ENCODE measurements at regions not wholly inside any gene's neighbourhood (a gene's known extent, or its start where the extent isn't known, plus 50 kb on each side); places are given as distances from the start of the nearest gene placed in this dataset.

DNA sequence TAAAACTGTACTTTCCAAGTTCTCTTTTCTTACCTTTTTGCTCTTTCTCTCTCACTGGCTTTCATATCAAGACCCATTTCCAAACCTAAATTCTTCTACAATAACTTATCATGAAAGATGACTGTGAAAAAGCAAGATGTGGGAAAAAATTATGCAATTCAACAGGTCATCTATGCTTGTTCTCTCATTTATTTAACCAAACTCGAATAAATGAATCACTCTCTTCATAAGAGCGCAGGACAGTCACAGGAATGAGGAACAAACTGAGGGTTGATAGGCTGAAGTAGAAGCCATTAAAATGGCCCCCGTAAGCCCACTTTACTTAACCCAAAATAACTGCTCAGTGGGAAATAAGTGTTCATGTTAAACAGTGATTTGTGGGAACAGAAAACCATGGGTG lies 1289.7 kb upstream of the SORCS1 start:
- Mint-ChIP-seq H3K27me3 (no peaks in the 10 kb centered on the region), H3K27ac (no peak overlapping the region), H3K4me3 (no peak overlapping the region), H3K9me3 (peaks cover 17% of the 10 kb centered on the region), H3K4me1 (no peaks in the 10 kb centered on the region), H3K36me3 (ENCODE audit: low read depth) (no peaks in the 10 kb centered on the region)
- DNase-seq, result no peak
- ChIA-PET POLR2A (no interaction called here), CTCF (no interaction called here)

GRCh38 chr10:108453166-108453565 lies 1288.7 kb upstream of the SORCS1 start:
- POLR2A ChIA-PET, result no interaction called here
- no peak for DNase-seq
- Mint-ChIP-seq H3K27me3 (no peaks in the 10 kb centered on the region), H3K4me1 (no peaks in the 10 kb centered on the region), H3K4me3 (no peak overlapping the region), H3K27ac (no peak overlapping the region), H3K9me3 (peaks cover 15% of the 10 kb centered on the region), H3K36me3 (ENCODE audit: low read depth) (no peaks in the 10 kb centered on the region)
- CTCF ChIA-PET, result no interaction called here

DNA sequence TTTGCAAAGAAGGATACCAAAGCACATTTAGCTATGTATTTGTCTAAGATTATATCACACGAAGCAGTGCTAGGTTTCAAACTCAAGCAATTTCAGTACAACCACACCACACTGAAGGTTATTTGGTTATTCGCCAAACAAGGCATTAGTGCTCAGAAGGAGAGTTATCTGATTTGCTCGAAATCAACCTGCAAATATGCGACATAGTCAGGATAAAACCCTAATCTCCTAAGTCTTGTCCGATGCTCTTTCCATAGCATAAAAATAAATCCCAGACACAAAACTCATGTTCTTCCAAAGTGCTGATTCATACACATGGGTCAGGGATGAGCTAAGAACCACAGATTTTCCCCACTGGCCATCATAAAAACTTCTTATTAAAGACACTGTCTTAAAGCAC lies 1288.0 kb upstream of the SORCS1 start:
- Mint-ChIP-seq H3K36me3 (ENCODE audit: low read depth) (no peaks in the 10 kb centered on the region), H3K4me1 (no peaks in the 10 kb centered on the region), H3K9me3 (peaks cover 15% of the 10 kb centered on the region), H3K4me3 (no peak overlapping the region), H3K27ac (no peak overlapping the region), H3K27me3 (no peaks in the 10 kb centered on the region)
- no peak for DNase-seq
- POLR2A ChIA-PET, result no interaction called here
- CTCF ChIA-PET, result no interaction called here

DNA sequence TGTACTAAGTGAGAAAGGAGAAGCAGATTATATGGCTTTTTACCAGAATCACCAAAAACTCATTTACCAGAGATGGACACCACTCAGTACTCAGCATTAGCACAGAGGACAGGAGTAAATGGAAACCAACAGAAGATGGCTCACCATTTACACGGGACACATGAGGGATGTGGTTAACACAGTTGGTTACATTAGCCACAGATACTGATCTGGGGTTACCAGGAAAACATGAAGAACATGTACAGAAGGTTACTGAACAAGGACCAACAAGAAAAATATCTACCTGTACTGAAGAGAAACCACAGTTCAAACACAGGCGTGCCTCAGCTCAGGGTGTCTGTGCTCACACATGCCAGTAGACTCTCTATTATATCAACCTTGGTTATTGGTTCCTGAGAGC lies 1285.8 kb upstream of the SORCS1 start:
- H3K9me3 Mint-ChIP-seq, result peaks cover 6% of the 10 kb centered on the region
- H3K27ac Mint-ChIP-seq, result no peak overlapping the region
- H3K36me3 Mint-ChIP-seq (ENCODE audit: low read depth), result no peaks in the 10 kb centered on the region
- no peak overlapping the region for H3K4me3 Mint-ChIP-seq
- POLR2A ChIA-PET, result no interaction called here
- CTCF ChIA-PET, result no interaction called here
- DNase-seq, result no peak
- H3K27me3 Mint-ChIP-seq, result no peaks in the 10 kb centered on the region
- no peaks in the 10 kb centered on the region for H3K4me1 Mint-ChIP-seq

DNA sequence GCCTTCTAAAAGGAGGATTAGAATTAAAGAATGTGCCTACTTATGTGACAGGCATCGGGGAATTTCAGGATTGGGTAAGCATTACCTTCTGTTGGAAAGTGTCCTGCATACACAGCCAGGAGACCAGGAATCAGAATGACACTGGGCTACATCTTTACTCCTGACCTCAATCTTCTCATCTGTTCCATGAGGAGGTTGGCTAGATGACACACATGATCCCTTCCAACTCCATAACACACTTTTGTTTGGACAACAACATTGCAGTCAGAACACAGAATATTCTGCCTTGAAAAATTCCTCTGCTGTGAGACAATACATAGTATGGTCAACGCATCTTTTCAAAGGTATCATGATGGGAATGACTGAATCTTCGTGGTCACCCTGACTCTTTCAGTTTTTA lies 1281.2 kb upstream of the SORCS1 start:
- H3K36me3 Mint-ChIP-seq (ENCODE audit: low read depth), result no peaks in the 10 kb centered on the region
- no peaks in the 10 kb centered on the region for H3K9me3 Mint-ChIP-seq
- no peak overlapping the region for H3K27ac Mint-ChIP-seq
- ChIA-PET CTCF (no interaction called here), POLR2A (no interaction called here)
- no peak overlapping the region for H3K4me3 Mint-ChIP-seq
- H3K4me1 Mint-ChIP-seq, result no peaks in the 10 kb centered on the region
- H3K27me3 Mint-ChIP-seq, result no peaks in the 10 kb centered on the region
- no peak for DNase-seq

DNA sequence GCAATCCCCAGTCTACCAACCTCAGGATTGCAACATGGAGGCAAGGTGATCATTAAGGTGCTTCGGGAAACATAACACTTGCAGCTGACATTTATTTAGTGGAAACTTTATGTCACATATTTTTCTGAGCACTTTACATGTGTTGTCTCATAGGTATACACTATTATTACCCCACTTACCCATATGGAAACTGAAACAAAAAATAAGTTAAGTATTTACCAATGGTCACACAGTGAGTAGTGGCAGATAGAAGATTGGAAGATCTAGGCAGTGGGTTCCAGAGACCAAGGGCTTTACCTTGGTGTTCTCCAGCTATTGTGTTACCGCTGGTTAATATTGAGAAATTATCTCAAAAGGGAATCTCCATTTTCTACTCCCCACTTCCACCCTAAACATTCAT lies 1279.1 kb upstream of the SORCS1 start:
- Mint-ChIP-seq H3K36me3 (ENCODE audit: low read depth) (no peaks in the 10 kb centered on the region), H3K9me3 (peaks cover under 1% of the 10 kb centered on the region), H3K27ac (no peak overlapping the region), H3K27me3 (no peaks in the 10 kb centered on the region), H3K4me3 (no peak overlapping the region), H3K4me1 (no peaks in the 10 kb centered on the region)
- DNase-seq, result no peak
- ChIA-PET POLR2A (no interaction called here), CTCF (no interaction called here)

- POLR2A ChIA-PET, result no interaction called here
- H3K9me3 Mint-ChIP-seq, result peaks cover 4% of the 10 kb centered on the region
- no peak overlapping the region for H3K4me3 Mint-ChIP-seq
- H3K27me3 Mint-ChIP-seq, result no peaks in the 10 kb centered on the region
- DNase-seq, result no peak
- CTCF ChIA-PET, result no interaction called here
- no peaks in the 10 kb centered on the region for H3K4me1 Mint-ChIP-seq
- H3K27ac Mint-ChIP-seq, result no peak overlapping the region
- H3K36me3 Mint-ChIP-seq (ENCODE audit: low read depth), result no peaks in the 10 kb centered on the region
These were observed 1274.9 kb upstream of the SORCS1 start for GRCh38 chr10:108439397-108439796.

GRCh38 chr10:108436096-108436495 lies 1271.6 kb upstream of the SORCS1 start:
- Mint-ChIP-seq H3K27me3 (no peaks in the 10 kb centered on the region), H3K27ac (no peak overlapping the region), H3K4me3 (no peak overlapping the region), H3K36me3 (ENCODE audit: low read depth) (no peaks in the 10 kb centered on the region), H3K4me1 (no peaks in the 10 kb centered on the region), H3K9me3 (peaks cover 7% of the 10 kb centered on the region)
- CTCF ChIA-PET, result no interaction called here
- POLR2A ChIA-PET, result no interaction called here
- no peak for DNase-seq

DNA sequence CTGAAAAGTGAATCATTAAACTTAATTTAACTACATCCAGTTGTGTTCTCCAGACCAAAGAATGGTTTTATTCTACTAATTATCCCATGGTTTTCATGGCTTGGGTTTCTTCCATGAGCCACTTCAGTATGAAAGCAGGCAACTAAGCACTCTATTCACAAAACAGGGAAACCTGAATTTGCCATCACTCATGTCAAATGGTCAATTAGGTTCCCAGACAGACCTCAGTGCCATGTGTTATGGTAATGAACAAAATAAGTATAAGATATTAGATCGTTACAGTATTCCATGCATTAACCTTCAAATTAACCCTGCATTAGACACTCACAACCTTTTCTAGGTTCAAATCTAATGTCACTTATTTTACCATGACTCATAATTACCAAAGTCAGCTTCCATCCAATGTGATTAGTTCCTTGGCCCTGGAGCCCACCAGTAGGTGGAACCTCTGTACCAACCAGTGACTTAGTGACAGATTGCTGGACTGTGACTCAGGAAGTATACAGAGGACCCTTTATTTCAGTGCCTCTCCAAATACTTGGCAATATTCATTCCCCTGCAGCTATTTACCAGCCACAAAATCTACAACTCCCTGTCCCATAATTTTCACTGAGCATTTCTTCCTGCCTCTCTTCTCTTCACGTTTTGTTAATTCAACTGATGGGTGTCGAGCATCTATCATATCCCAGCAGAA lies 1270.2 kb upstream of the SORCS1 start:
- Mint-ChIP-seq H3K36me3 (ENCODE audit: low read depth) (no peaks in the 10 kb centered on the region), H3K4me3 (no peak overlapping the region), H3K27ac (no peak overlapping the region), H3K9me3 (peaks cover 7% of the 10 kb centered on the region), H3K4me1 (no peaks in the 10 kb centered on the region), H3K27me3 (no peaks in the 10 kb centered on the region)
- DNase-seq, result no peak
- ChIA-PET POLR2A (no interaction called here), CTCF (no interaction called here)

DNA sequence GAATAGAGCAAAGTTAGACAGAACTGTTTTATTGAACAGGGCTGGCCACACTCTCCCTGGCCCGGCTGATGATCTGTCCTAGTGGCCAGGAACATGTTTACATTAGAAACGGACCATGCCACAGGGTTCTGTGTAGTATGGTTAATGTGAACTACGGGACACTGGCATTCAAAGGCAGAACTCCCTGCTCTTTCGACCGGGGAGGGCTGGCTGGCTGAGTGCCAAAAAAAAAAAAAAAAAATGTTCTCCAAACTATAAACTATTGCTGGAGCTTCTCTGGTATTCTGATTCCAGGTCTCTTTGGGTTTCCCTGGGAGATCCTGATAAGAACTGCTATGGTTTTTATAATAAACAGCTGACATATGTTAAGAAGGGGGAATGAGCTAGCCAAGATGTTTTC lies 1262.6 kb upstream of the SORCS1 start:
- peaks cover 10% of the 10 kb centered on the region for H3K9me3 Mint-ChIP-seq
- no peaks in the 10 kb centered on the region for H3K4me1 Mint-ChIP-seq
- no peaks in the 10 kb centered on the region for H3K36me3 Mint-ChIP-seq (ENCODE audit: low read depth)
- CTCF ChIA-PET, result no interaction called here
- no peak for DNase-seq
- no peak overlapping the region for H3K27ac Mint-ChIP-seq
- H3K4me3 Mint-ChIP-seq, result no peak overlapping the region
- POLR2A ChIA-PET, result no interaction called here
- H3K27me3 Mint-ChIP-seq, result no peaks in the 10 kb centered on the region

- ChIA-PET POLR2A (no interaction called here), CTCF (no interaction called here)
- H3K4me1 Mint-ChIP-seq, result no peaks in the 10 kb centered on the region
- H3K27me3 Mint-ChIP-seq, result no peaks in the 10 kb centered on the region
- no peak overlapping the region for H3K4me3 Mint-ChIP-seq
- no peak overlapping the region for H3K27ac Mint-ChIP-seq
- peaks cover 10% of the 10 kb centered on the region for H3K9me3 Mint-ChIP-seq
- no peak for DNase-seq
- H3K36me3 Mint-ChIP-seq (ENCODE audit: low read depth), result no peaks in the 10 kb centered on the region
These were observed 1260.9 kb upstream of the SORCS1 start for GRCh38 chr10:108425283-108425964.

DNA sequence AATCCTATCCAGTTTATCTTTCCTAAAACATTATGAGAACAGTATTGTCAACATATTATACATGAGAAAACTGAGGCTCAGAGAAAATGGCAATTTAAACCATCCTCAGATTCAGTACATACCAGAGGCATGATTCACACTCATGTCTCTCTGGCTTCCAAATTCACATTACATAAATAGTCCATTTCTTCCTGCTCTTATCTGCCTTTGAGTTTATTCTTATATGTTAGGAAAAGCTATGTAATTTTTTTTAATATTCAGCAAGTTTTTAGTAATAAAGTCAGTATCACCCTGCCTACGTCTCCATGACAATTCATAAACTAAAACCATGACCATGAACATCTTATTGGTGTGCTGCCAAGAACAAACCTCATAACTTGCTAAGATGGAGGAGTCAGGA lies 1260.2 kb upstream of the SORCS1 start:
- CTCF ChIA-PET, result no interaction called here
- Mint-ChIP-seq H3K9me3 (peaks cover 10% of the 10 kb centered on the region), H3K4me3 (no peak overlapping the region)

GRCh38 chr10:108422286-108422685 lies 1257.8 kb upstream of the SORCS1 start:
- no peaks in the 10 kb centered on the region for H3K36me3 Mint-ChIP-seq (ENCODE audit: low read depth)
- no peak for DNase-seq
- no peaks in the 10 kb centered on the region for H3K27me3 Mint-ChIP-seq
- POLR2A ChIA-PET, result no interaction called here
- CTCF ChIA-PET, result no interaction called here
- no peak overlapping the region for H3K4me3 Mint-ChIP-seq
- H3K9me3 Mint-ChIP-seq, result peaks cover 9% of the 10 kb centered on the region
- H3K27ac Mint-ChIP-seq, result no peak overlapping the region
- no peaks in the 10 kb centered on the region for H3K4me1 Mint-ChIP-seq

More for the DNA sequence above, 1260.2 kb upstream of the SORCS1 start:
- POLR2A ChIA-PET, result no interaction called here
- Mint-ChIP-seq H3K27ac (no peak overlapping the region), H3K4me1 (no peaks in the 10 kb centered on the region), H3K27me3 (no peaks in the 10 kb centered on the region), H3K36me3 (ENCODE audit: low read depth) (no peaks in the 10 kb centered on the region)
- DNase-seq, result no peak

- no peak for DNase-seq
- no peak overlapping the region for H3K27ac Mint-ChIP-seq
- no peaks in the 10 kb centered on the region for H3K36me3 Mint-ChIP-seq (ENCODE audit: low read depth)
- no peaks in the 10 kb centered on the region for H3K27me3 Mint-ChIP-seq
- H3K9me3 Mint-ChIP-seq, result peaks cover 9% of the 10 kb centered on the region
- POLR2A ChIA-PET, result no interaction called here
- no peaks in the 10 kb centered on the region for H3K4me1 Mint-ChIP-seq
- CTCF ChIA-PET, result no interaction called here
- H3K4me3 Mint-ChIP-seq, result no peak overlapping the region
These were observed 1256.8 kb upstream of the SORCS1 start for GRCh38 chr10:108421266-108421665.
